Endodermal cell (in vitro differentiated cells): ENCODE measurements at regions not wholly inside any gene's neighbourhood (a gene's known extent, or its start where the extent isn't known, plus 50 kb on each side); places are given as distances from the start of the nearest gene placed in this dataset.

Experiments used
- DNase-seq: peaks from one replicate; pipeline ENCODE4 v3.0.0-alpha.2; 2017
- H3K27ac ChIP-seq: 2 replicates; pipeline ENCODE4 v1.5.1; 2013; ENCODE audit warnings: mild to moderate bottlenecking, low read depth, low read length, moderate library complexity
- H3K27me3 ChIP-seq: 2 replicates; pipeline ENCODE4 v1.6.1; 2013; ENCODE audit warnings: mild to moderate bottlenecking, low read length, moderate library complexity; ENCODE audit not compliant: insufficient read depth, control insufficient read depth, poor library complexity, severe bottlenecking
- H3K36me3 ChIP-seq: 2 replicates; pipeline ENCODE4 v1.7.0; 2013; ENCODE audit warnings: mild to moderate bottlenecking, low read length, moderate library complexity; ENCODE audit not compliant: control insufficient read depth, insufficient read depth
- H3K4me1 ChIP-seq: one replicate; pipeline ENCODE4 v1.7.0; 2013; ENCODE audit warnings: low read length; ENCODE audit not compliant: control insufficient read depth, insufficient read depth
- H3K4me3 ChIP-seq: 2 replicates; pipeline ENCODE4 v1.5.1; 2013; ENCODE audit warnings: mild to moderate bottlenecking, low read length, moderate library complexity
- H3K9ac ChIP-seq: 2 replicates; pipeline ENCODE4 v1.6.1; 2013; ENCODE audit warnings: mild to moderate bottlenecking, low read length, moderate library complexity; ENCODE audit not compliant: poor library complexity, severe bottlenecking; ENCODE audit errors: extremely low read depth
- H3K9me3 ChIP-seq: 2 replicates; pipeline ENCODE4 v1.6.1; 2013; ENCODE audit warnings: mild to moderate bottlenecking, low read length, moderate library complexity; ENCODE audit not compliant: control insufficient read depth
- H3K27ac Mint-ChIP-seq: 2 replicates; pipeline ENCODE4 v1.8.0; 2020; ENCODE audit warnings: mixed read lengths
- H3K27me3 Mint-ChIP-seq: 2 replicates; pipeline ENCODE4 v1.8.0; 2021; ENCODE audit warnings: mild to moderate bottlenecking, mixed read lengths; ENCODE audit not compliant: insufficient read depth
- H3K36me3 Mint-ChIP-seq: 2 replicates; pipeline ENCODE4 v1.8.0; 2020; ENCODE audit warnings: low read depth, mixed read lengths
- H3K4me1 Mint-ChIP-seq: 2 replicates; pipeline ENCODE4 v1.8.0; 2020; ENCODE audit warnings: mixed read lengths
- H3K4me3 Mint-ChIP-seq: 2 replicates; pipeline ENCODE4 v1.8.0; 2020; ENCODE audit warnings: mild to moderate bottlenecking, moderate library complexity, mixed read lengths
- H3K9me3 Mint-ChIP-seq: 2 replicates; pipeline ENCODE4 v1.8.0; 2020; ENCODE audit warnings: mild to moderate bottlenecking, mixed read lengths
- CTCF ChIP-seq: fragments of 200-600 bp; sonication (generic); conservative IDR thresholded peaks from 2 replicates; pipeline ENCODE4 v1.5.0; 2021; ENCODE audit warnings: antibody characterized with exemption, mild to moderate bottlenecking
- WGBS, 2 experiments: methylation state at CpG; one replicate each; pipeline versions ENCODE4 v1.1.5 to v1.1.7; 2013; ENCODE audit warnings: missing lambda C conversion rate in 2 of 2, mixed read lengths in 1 of 2; ENCODE audit not compliant: insufficient coverage in 1 of 2, insufficient read length in 1 of 2; 5-methylcytosine and 5-hydroxymethylcytosine counted together

GRCh38 chr7:153503093-153503492 lies 549.1 kb upstream of the DPP6 start:
- no peak overlapping the region for H3K9ac ChIP-seq
- H3K9me3 ChIP-seq = peaks cover 82% of the 10 kb centered on the region
- H3K36me3 ChIP-seq = no peaks in the 10 kb centered on the region
- no peaks in the 10 kb centered on the region for H3K27me3 Mint-ChIP-seq
- no peak for TF ChIP-seq CTCF
- H3K4me1 ChIP-seq = no peaks in the 10 kb centered on the region
- H3K9me3 Mint-ChIP-seq = peaks cover 81% of the 10 kb centered on the region
- H3K36me3 Mint-ChIP-seq = no peaks in the 10 kb centered on the region
- no peak overlapping the region for H3K27ac Mint-ChIP-seq
- H3K4me1 Mint-ChIP-seq = no peaks in the 10 kb centered on the region
- no peak for DNase-seq
- no peak overlapping the region for H3K27ac ChIP-seq
- no peak overlapping the region for H3K4me3 ChIP-seq
- no peaks in the 10 kb centered on the region for H3K27me3 ChIP-seq
- no peak overlapping the region for H3K4me3 Mint-ChIP-seq
- 80 to 83% methylated on average over 2 to 5 of the region's 5 CpGs for WGBS, 2 experiments

GRCh38 chr7:153504288-153505075 lies 547.7 kb upstream of the DPP6 start:
- Mint-ChIP-seq H3K27me3 (no peaks in the 10 kb centered on the region), H3K27ac (no peak overlapping the region), H3K9me3 (peaks cover 78% of the 10 kb centered on the region), H3K4me3 (no peak overlapping the region), H3K4me1 (no peaks in the 10 kb centered on the region), H3K36me3 (no peaks in the 10 kb centered on the region)
- H3K36me3 ChIP-seq = no peaks in the 10 kb centered on the region
- no peak overlapping the region for H3K9ac ChIP-seq
- WGBS, 2 experiments = 78 to 82% methylated on average over 11 to 17 of the region's 17 CpGs
- H3K27ac ChIP-seq = no peak overlapping the region
- no peaks in the 10 kb centered on the region for H3K4me1 ChIP-seq
- H3K9me3 ChIP-seq = peaks cover 76% of the 10 kb centered on the region
- no peaks in the 10 kb centered on the region for H3K27me3 ChIP-seq
- no peak for TF ChIP-seq CTCF
- H3K4me3 ChIP-seq = no peak overlapping the region
- no peak for DNase-seq

GRCh38 chr7:153507885-153508284 lies 544.3 kb upstream of the DPP6 start:
- TF ChIP-seq CTCF = no peak
- Histone ChIP-seq H3K9me3 (peaks cover 71% of the 10 kb centered on the region), H3K27me3 (no peaks in the 10 kb centered on the region), H3K4me1 (no peaks in the 10 kb centered on the region), H3K36me3 (no peaks in the 10 kb centered on the region), H3K27ac (no peak overlapping the region), H3K9ac (no peak overlapping the region), H3K4me3 (no peak overlapping the region)
- H3K9me3 Mint-ChIP-seq = peaks cover 79% of the 10 kb centered on the region
- no peaks in the 10 kb centered on the region for H3K36me3 Mint-ChIP-seq
- WGBS, 2 experiments = 85 to 91% methylated on average over 3 to 4 of the region's 4 CpGs
- H3K4me3 Mint-ChIP-seq = no peak overlapping the region
- no peaks in the 10 kb centered on the region for H3K27me3 Mint-ChIP-seq
- H3K27ac Mint-ChIP-seq = no peak overlapping the region
- no peak for DNase-seq
- no peaks in the 10 kb centered on the region for H3K4me1 Mint-ChIP-seq
